OCI-LY7 (cell line): ENCODE measurements at regions not wholly inside any gene's neighbourhood (a gene's known extent, or its start where the extent isn't known, plus 50 kb on each side); places are given as distances from the start of the nearest gene placed in this dataset.

ENCODE experiments used
- BruUV-seq: library from RNA; stranded (reverse); fragments of 400-500 nt; replicated peaks from 2 replicates; lab custom pipeline; 2021; lab: Mats Ljungman, UMichigan
- CTCF ChIA-PET: fragments of 300-600 bp; sonication (Branson Sonifier 250); formaldehyde crosslinking; loops from one replicate; lab custom pipeline; 2022; ENCODE audit warnings: antibody characterized with exemption; ENCODE audit not compliant: unreplicated experiment; lab: Charles Lee
- POLR2A ChIA-PET: fragments of 300-600 bp; sonication (Branson Sonifier 250); formaldehyde crosslinking; loops from one replicate; lab custom pipeline; 2022; ENCODE audit warnings: antibody characterized with exemption; lab: Charles Lee
- DNase-seq: peaks from one replicate; pipeline ENCODE4 v3.0.0-alpha.2; 2015; ENCODE audit warnings: low spot score
- H2AFZ ChIP-seq: fragments of 200-600 bp; sonication (generic), shearing (Covaris generic); 2 replicates; pipeline ENCODE4 v1.6.1; 2014; ENCODE audit warnings: mild to moderate bottlenecking, antibody characterized with exemption, low read length, moderate library complexity
- H3K27ac ChIP-seq: fragments of 200-600 bp; sonication (generic); 2 replicates; pipeline ENCODE4 v1.5.1; 2014; ENCODE audit warnings: mixed run types, low read depth, mild to moderate bottlenecking, moderate library complexity, low read length, inconsistent platforms; ENCODE audit not compliant: poor library complexity, severe bottlenecking
- H3K36me3 ChIP-seq: fragments of 200-600 bp; sonication (generic); 2 replicates; pipeline ENCODE4 v1.6.1; 2014; ENCODE audit warnings: mild to moderate bottlenecking, antibody characterized with exemption, low read length, moderate library complexity, mixed read lengths; ENCODE audit not compliant: insufficient read depth
- H3K4me1 ChIP-seq: fragments of 200-600 bp; sonication (generic); 2 replicates; pipeline ENCODE4 v1.5.1; 2014; ENCODE audit warnings: mild to moderate bottlenecking, low read length; ENCODE audit not compliant: insufficient read depth, poor library complexity, severe bottlenecking
- H3K4me2 ChIP-seq: fragments of 200-600 bp; sonication (generic); 2 replicates; pipeline ENCODE4 v1.6.1; 2014; ENCODE audit warnings: mild to moderate bottlenecking, low read length
- H3K4me3 ChIP-seq: fragments of 200-600 bp; sonication (generic); 2 replicates; pipeline ENCODE4 v1.5.1; 2014; ENCODE audit warnings: mild to moderate bottlenecking, low read depth, low read length; ENCODE audit not compliant: poor library complexity, severe bottlenecking
- H3K79me2 ChIP-seq: fragments of 200-600 bp; sonication (generic); 2 replicates; pipeline ENCODE4 v1.6.1; 2016; ENCODE audit warnings: low read depth, mild to moderate bottlenecking, low read length, moderate library complexity, mixed read lengths; ENCODE audit not compliant: insufficient read depth
- H3K9me2 ChIP-seq: fragments of 200-600 bp; sonication (generic); 2 replicates; pipeline ENCODE4 v1.6.1; 2016; ENCODE audit warnings: mild to moderate bottlenecking, low read length, mixed read lengths; ENCODE audit not compliant: insufficient read depth
- H3K9me3 ChIP-seq: fragments of 200-600 bp; sonication (generic); 2 replicates; pipeline ENCODE4 v1.6.1; 2014; ENCODE audit warnings: mild to moderate bottlenecking, mixed run types, low read length, mixed read lengths
- H4K20me1 ChIP-seq: fragments of 200-600 bp; sonication (generic); 2 replicates; pipeline ENCODE4 v1.6.1; 2014; ENCODE audit warnings: mild to moderate bottlenecking, antibody characterized with exemption, low read length, moderate library complexity, mixed read lengths; ENCODE audit not compliant: insufficient read depth
- EZH2phosphoT487 ChIP-seq: fragments of 200-600 bp; sonication (generic); IDR thresholded peaks from 2 replicates; pipeline ENCODE4 v1.6.1; 2018; ENCODE audit warnings: low read depth, borderline replicate concordance, mild to moderate bottlenecking, mixed run types, antibody characterized with exemption, low read length, moderate library complexity, mixed read lengths
- intact Hi-C: fragments of 100-400 bp; cut with micrococcal nuclease; formaldehyde crosslinking; loops from one replicate; pipeline ENCODE4 v1.10.0; 2022; ENCODE audit not compliant: unreplicated experiment
- TF ChIP-seq, protein P1 (sequence below): fragments of 200-600 bp; sonication (generic); conservative IDR thresholded peaks from 2 replicates; pipeline ENCODE4 v1.5.1; 2014; ENCODE audit warnings: mild to moderate bottlenecking, antibody characterized with exemption, low read length, moderate library complexity, mixed read lengths

DNA sequence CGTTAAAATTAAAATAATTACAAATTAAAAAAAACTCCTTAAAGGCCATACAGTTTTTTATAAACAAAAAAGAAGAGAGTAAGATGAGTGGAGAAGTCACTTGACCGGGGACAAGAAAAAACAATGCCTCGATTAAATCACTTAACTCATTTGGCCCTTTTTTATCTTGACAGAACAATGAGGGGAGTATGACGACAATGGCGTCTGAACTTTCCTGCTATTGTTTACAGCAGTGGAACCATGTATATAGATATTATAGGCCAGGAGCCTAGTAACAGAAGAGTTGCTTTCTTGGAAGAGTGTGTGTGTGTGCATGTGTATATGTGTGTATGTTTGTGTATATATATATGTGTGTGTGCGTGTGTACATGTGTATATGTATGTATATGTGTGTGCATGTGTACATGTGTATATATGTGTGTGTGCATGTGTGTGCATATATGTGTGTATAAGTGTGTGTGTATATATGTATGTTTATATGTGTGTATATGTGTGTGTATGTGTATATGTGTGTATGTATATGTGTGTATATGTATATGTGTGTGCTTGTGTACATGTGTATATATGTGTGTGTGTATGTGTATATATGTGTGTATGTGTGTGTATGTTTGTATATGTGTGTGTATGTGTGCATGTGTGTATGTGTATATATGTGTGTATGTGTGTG lies 153.4 kb upstream of the FAT1 start:
- Histone ChIP-seq H3K79me2 (no peaks in the 10 kb centered on the region), H3K36me3 (no peaks in the 10 kb centered on the region), H3K9me3 (no peaks in the 10 kb centered on the region), H3K9me2 (no peaks in the 10 kb centered on the region), H3K4me2 (no peak overlapping the region), H3K27ac (no peak overlapping the region), H3K4me3 (no peak overlapping the region), H2AFZ (no peak overlapping the region), H4K20me1 (no peaks in the 10 kb centered on the region), H3K4me1 (no peaks in the 10 kb centered on the region)
- no peak for DNase-seq
- BruUV-seq: no TSS peak
- ChIA-PET CTCF (no interaction called here), POLR2A (interaction anchor here (0.5 to 1.1 kb wide), 2 partner anchors 11 to 16 kb away, joined by 3 to 5 read pairs; no protein-coding TSS in a partner anchor)
- TF ChIP-seq, protein P1, sequence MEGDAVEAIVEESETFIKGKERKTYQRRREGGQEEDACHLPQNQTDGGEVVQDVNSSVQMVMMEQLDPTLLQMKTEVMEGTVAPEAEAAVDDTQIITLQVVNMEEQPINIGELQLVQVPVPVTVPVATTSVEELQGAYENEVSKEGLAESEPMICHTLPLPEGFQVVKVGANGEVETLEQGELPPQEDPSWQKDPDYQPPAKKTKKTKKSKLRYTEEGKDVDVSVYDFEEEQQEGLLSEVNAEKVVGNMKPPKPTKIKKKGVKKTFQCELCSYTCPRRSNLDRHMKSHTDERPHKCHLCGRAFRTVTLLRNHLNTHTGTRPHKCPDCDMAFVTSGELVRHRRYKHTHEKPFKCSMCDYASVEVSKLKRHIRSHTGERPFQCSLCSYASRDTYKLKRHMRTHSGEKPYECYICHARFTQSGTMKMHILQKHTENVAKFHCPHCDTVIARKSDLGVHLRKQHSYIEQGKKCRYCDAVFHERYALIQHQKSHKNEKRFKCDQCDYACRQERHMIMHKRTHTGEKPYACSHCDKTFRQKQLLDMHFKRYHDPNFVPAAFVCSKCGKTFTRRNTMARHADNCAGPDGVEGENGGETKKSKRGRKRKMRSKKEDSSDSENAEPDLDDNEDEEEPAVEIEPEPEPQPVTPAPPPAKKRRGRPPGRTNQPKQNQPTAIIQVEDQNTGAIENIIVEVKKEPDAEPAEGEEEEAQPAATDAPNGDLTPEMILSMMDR: no peak
- no peak for TF ChIP-seq EZH2phosphoT487
- intact Hi-C loops: no loop called here

DNA sequence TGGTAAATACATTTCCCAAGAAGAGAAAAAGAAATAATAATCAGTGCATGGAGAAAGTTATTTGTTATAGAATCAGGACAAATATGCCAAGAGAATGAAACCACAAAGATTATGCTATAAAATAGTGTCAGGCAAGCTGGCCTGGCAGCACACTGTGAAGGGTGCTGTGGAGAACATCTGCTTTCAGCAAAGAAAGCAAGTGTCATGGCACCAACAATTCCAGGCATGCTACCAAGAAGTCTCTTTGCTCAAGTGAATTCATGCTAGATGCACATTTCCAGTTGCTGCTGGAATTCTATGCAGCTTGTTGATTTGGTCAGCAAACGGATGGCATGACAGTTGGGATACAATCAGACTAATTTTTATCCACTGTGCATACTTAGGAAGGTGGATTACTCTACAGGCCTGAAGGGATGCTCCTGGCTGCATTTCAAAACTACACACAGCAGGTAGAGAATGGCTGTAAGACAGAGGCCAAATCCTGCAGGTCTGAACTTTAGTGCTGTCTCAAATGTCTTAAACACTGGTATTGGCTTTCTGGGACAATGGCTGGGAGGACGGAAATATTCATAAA lies 154.6 kb upstream of the FAT1 start:
- H3K9me3 ChIP-seq: no peaks in the 10 kb centered on the region
- H3K4me1 ChIP-seq: no peaks in the 10 kb centered on the region
- no peak for DNase-seq
- no peak overlapping the region for H3K4me3 ChIP-seq
- intact Hi-C loops: no loop called here
- H4K20me1 ChIP-seq: no peaks in the 10 kb centered on the region
- no peak overlapping the region for H3K27ac ChIP-seq
- H3K79me2 ChIP-seq: no peaks in the 10 kb centered on the region
- no peak overlapping the region for H3K4me2 ChIP-seq
- CTCF ChIA-PET: no interaction called here
- no peaks in the 10 kb centered on the region for H3K9me2 ChIP-seq
- H2AFZ ChIP-seq: no peak overlapping the region
- BruUV-seq: no TSS peak
- TF ChIP-seq, protein P1: no peak
- no peaks in the 10 kb centered on the region for H3K36me3 ChIP-seq
- POLR2A ChIA-PET: interaction anchor here (1.1 kb wide), 1 partner anchor 17 kb away, joined by 3 read pairs; no protein-coding TSS in a partner anchor
